Uterus (tissue), 2 donors: ENCODE measurements at regions not wholly inside any gene's neighbourhood (a gene's known extent, or its start where the extent isn't known, plus 50 kb on each side); places are given as distances from the start of the nearest gene placed in this dataset.

ENCODE experiments used
- CTCF ChIP-seq, 4 experiments: fragments of 200-600 bp in 2 of 4; fragments of 450-650 bp in 2 of 4; sonication (generic) in 2 of 4; IDR thresholded peaks; one replicate each; pipeline ENCODE4 v1.5.1; 2016 to 2019; ENCODE audit warnings: antibody characterized with exemption in 4 of 4, mild to moderate bottlenecking in 2 of 4, moderate library complexity in 1 of 4
- POLR2A ChIP-seq, 2 donors: fragments of 450-650 bp; IDR thresholded peaks; one replicate each; pipeline ENCODE4 v1.6.1; 2016; ENCODE audit warnings: antibody characterized with exemption in 2 of 2, mild to moderate bottlenecking in 1 of 2, moderate library complexity in 1 of 2

DNA sequence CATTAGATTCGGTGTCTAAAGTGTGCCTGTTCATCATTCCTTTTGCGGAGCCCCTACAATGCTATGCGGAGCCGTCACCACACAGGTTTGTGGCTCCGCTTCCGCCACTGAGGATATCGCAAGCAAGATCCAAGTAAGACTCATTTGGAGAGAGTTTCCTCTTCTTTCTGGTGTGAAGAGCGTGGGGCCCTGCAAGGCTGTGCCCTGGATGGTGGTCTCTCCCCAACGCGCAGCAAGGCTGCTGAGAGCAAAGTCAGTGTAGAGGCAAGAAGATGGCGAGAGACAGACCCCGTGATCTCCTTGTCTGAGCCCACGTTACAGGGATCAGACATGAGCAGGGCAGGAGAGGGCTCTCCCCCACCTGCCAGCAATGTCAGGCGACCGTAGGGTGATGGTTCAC is 96.3 kb upstream of the AFDN start:
- TF ChIP-seq CTCF (IDR thresholded peaks at IDR 0.05): no peak
- TF ChIP-seq POLR2A (IDR thresholded peaks at IDR 0.05): no peak
